Islet precursor cell (in vitro differentiated cells): ENCODE measurements at regions not wholly inside any gene's neighbourhood (a gene's known extent, or its start where the extent isn't known, plus 50 kb on each side); places are given as distances from the start of the nearest gene placed in this dataset.

ENCODE experiments used
- DNase-seq: peaks from one replicate; pipeline ENCODE4 v3.0.0-alpha.2; 2018

DNA sequence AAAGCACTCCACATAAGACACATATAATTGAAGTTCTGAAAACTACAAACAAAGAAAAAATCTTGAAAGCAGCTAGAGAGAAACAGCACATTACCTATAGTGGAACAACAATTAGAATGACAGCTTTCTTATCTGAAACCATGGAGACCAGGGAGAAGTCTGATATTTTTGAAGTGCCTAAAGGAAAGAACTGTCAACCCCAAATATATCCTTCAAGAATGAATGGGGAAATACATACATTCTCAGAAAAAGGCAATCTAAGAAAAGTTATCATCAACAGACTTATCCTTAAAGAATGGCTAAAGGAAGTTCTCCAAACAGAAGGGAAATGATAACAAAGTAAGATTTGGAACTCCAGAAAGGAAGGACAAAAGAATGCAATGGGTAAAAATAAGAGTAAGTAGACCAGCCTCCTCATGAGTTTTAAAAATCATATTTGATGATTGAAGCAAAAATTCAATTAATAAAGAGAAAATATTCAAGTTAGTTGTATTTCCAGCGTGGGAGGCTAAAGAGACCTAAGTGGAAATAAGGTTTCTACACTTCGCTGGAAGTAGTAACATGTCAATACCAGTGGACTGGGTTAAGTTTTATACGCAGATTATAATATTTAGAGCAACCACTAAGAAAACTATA lies 170.8 kb upstream of the SAMSN1 start:
- DNase-seq: no peak

DNA sequence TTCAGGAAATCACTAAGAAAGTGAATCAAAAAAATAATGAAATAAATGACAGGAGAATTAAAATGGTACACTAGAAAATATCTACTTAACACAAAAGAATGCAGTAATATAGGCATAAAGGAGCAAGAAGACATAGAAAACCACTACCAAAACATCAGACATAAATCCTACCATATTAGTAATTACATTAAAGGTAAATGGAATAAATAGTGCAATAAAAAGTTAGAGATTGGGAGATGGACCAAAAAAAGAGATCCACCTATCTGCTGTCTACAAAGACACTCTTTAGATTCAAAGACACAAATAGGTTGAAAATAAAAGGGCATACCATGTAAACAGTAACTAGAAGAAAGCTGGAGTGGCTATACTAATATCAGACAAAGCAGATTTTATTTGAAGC lies 167.0 kb upstream of the SAMSN1 start:
- no peak for DNase-seq

DNA sequence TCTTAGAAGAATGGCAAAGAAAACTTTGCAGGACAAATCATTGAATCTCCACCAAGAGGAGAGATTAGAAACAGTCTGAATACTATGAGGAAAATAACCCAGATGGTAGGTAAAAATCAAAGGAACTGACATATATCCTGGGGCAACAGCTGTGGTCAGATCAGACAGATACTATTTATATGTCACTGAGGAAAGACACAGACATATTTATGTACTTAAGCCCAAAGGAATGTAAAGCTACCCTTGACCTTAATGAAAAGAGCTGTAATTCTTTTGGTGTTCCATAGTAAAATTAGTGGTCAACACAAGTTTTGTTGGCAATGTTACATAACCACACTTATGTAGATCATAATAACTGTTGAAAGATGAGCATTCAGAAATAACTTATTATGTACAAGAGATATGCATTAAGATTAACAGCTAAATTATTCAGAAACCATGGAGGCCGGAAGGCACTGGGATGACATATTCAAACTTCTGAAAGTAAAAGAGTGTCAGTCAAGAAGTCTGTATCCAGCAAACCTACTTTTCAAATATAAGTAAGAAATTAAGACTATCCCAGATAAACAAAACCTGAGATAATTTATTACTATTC lies 166.1 kb upstream of the SAMSN1 start:
- DNase-seq: no peak

DNA sequence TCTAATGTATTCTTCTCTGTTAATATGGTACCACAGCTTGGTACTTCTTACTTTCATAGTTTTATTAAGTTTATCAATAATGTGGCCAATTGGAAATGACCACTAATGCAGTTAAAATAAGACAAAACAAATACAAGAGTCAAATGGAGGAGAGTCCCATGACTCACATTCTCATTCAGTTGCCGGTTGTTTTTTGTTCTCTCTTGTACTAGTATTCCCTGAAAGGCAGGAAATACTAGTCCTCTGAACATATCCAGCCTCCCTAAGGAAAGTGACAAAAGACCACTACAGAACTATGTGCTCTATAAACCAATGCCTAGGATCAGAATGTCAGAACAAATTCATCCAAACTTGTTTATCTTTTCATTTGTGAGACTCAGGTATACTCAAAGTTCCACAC lies 165.2 kb upstream of the SAMSN1 start:
- no peak for DNase-seq

DNA sequence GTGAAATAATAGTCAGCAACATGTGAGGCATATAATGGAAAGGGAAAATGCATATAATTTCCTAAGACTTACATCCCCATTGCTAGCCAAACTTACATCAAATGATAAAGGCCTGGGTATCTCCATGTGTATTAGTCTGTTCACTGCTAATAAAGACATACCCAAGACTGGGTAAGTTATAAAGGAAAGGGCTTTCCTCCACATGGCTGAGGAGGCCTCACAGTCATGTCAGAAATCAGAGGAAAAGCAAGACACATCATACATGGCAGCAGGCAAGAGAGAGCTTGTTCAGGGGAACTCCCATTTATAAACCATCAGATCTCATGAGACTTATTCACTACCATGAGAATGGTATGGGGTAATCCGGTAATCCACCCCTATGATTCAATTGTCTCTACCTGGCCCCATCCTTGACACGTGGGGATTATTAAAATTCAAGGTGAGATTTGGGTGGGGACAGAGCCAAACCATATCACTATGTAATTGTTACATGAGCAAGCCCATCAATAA lies 161.5 kb upstream of the SAMSN1 start:
- no peak for DNase-seq

DNA sequence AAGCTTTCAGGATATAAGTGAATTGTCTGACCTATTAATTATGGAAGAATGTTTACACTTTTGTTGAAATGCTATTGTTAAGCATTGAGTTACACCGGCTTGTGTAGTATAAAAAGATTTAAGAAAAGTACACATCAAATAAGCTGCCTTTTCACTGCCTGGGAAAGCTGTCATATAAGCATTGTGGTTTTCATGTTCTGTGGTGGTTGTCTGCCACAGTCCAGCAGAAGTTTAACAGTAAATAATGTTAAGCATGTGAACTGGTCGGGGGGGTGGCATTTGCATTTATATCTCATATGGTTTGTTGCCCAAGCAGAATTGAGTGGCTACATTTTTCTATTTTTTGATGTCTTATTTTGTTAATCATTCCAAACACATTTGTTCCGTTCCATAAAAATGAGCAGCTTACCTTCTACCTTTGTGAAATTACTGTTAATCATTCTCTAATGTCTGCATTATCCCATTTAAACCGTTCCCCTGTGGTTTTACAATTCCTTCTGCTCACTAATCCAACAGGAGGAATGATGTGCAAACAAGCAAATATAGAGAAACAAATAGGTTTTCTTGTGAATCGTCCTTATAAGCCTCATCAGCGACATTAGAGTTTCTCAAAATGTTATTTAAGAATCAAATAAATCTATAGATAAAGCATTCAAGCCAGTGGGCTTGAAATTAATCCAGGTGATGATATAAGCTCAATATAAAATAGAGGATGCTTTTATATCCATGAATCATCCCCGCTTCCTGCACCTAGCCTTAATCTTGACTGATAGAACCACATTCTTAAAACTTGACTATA lies 160.8 kb upstream of the SAMSN1 start:
- no peak for DNase-seq

DNA sequence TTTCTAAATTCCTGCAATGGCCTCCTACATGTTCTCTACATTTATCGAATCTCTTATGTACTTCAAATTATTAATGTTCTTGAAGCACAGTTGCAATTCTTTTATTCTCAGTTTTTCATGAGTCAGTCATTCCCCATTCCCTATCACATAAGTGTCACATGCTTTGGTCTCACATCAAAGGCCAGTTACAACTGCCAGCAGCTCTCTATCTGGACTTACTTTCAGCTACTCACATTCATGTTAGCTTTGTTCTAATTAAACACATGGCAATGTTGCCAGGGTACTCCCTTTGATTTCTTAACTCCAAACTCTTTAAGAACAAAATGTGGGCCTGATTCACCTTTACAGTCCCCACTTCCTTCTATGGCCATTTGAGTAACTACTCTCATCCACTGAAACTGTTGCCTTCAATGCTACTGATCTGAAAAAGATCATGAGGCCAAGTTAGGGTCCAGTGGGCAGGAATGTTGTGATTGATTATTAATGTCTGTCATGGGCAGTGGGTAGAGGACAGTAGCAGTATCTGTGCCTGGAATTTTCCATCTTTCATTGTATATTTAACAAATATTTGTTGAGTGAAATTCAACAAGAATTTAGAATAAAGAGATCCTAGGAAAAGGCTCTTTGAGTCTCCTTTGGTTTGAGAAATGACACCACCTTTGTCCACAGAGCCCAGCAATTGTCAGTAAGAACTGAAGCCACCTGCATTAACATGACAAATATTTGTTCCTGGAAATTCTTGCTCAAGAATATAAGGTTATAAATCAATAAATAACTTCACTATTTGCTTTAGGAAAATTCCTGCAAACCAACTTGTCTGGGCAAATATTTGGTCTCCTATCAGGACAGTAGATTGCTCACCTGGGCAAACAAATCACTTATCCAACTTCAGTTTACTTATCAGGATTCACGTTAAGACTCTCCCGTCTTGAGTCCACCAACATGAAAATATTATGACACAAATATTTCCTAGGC lies 153.6 kb upstream of the SAMSN1 start:
- DNase-seq: no peak

DNA sequence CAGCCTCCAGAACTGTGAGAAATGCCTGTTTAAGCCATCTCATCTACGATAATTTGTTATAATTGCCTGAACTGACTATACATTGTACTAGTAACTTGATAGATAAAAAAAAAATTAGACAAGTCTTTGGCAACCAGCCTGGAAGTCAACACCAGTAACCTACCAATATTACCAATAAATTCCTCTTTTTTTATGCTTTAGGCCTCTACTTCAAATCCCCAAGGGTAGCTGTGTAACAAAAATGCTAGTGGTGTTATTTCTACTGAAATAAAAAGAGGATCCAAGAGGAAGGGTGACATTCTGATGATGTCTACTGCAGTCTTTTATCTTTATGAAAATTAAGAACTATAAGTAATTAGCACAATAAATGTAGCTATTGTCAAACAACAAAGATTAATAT lies 151.7 kb upstream of the SAMSN1 start:
- no peak for DNase-seq

DNA sequence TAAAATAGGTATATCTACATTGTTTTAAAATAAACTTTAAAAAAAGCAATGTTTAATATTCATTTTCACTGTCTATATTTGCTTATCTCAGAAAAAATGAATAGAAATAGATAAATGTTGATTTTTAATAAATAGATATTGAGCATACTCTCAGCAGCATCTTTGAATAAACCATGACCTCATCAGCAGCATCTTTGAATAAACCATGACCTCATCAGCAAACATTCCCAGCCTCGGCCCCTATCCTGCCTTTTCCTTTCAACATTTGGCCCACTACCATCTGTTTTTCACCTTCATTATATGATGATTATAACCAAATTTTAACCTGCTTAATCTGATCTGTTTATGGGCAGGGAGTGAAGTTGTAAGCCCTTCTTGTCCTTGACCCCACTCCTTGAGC lies 148.7 kb upstream of the SAMSN1 start:
- no peak for DNase-seq

DNA sequence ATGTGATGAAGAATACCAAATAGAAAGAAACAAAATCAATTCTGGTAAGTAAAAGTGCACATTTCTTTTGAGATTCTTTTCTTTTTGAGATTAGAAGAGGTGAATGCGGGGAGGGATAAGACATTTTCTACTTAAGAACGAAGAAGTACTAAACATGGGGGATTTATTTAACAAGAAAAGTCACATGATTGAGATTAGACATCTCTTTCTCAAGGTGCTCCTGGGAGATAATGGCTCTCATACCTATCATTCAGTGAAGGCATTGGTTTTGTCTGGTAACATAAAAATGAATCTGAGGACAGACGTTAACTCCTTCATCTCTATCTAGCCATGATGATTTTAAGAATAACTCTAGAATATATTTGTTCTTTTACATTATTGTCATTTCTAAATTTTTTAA lies 147.9 kb upstream of the SAMSN1 start:
- DNase-seq: no peak

DNA sequence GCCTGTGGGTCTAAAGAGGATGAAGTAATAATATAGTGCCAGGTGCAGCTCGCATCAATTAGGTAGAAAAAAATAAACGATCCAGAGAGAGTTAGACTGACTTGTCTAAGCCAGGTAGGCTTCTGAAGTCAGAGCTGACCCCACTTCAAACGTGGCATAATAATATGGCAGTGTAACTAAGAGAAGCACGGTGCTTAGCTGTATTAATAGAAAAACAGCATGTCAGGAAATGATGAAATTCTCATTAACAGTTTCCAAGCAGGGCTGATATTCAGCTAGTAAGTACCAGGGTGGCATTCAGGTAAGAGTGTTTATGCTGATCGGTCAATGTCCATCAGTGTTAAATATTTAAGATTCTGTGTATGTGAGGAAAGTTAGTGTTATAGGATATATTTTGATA lies 145.8 kb upstream of the SAMSN1 start:
- DNase-seq: no peak

DNA sequence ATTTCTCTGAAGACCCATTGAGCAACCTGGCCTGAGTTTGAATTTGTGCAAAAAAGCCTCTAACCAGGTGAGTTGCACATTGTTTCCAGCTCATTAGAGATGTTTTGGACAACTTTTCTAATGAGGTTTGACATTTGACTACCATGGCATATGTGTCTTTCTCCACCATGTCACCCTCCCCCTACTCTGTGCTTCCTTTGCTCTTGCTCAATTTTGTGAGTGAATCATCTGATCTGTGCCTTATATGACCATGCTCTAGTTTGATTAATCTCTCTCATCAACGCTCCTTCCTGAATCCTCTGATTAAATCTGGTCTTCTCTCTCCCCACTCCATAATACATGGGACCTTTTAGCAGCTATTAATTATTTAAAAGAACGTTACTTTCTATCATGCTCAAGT lies 144.8 kb upstream of the SAMSN1 start:
- DNase-seq: no peak

DNA sequence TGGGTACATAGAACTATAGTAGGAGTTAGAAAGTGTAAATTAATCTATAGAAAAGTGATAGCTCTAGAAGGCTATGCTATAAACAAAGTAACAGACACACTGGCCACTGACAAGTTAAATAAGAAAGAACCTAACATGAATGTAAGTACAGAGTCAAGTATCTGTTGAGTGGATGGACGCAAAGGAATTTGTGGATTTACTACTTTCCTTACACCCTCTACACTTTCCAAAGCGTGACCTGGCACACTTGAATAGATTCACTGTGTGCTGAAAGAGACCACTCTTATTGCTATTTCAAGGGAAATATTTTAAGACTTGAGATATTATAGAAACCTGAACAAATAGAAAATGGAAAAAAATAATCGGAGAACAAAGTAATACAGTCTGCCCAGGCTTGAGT lies 142.8 kb upstream of the SAMSN1 start:
- DNase-seq: no peak

DNA sequence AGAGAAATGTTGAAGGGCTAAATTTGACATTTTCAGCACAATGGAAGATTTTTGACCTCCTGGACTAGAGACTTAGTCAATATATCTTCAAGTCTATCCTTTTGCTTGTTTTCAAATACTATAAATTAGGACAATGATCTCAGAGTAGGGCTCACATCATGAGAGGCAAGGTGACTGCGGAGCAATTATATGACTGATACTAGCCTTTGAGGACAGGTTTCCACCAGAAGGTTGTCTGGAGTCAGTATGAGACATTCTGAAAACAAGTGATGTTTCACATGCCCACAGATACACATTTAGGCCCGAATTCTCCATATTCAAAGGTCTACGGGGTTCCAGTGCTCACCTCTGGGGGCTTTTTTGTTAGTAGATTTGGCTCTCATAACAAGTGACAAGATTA lies 142.3 kb upstream of the SAMSN1 start:
- DNase-seq: no peak

DNA sequence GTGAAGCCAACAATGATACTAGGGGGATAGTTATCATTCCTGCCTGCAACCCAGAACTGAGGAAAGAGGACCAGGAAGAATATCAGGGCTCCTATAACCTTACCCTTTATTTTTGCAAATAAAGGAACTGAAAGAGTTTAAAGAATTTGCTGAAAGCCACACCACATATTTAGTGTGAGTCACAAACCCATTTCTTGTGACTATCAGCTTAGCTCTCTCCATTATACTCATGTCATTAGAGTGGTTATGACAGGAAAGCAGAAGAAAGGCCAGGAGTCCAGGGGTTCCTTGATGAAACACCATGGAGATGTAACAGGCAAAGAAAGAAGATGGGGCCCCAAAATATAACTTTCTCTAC lies 141.1 kb upstream of the SAMSN1 start:
- DNase-seq: no peak

DNA sequence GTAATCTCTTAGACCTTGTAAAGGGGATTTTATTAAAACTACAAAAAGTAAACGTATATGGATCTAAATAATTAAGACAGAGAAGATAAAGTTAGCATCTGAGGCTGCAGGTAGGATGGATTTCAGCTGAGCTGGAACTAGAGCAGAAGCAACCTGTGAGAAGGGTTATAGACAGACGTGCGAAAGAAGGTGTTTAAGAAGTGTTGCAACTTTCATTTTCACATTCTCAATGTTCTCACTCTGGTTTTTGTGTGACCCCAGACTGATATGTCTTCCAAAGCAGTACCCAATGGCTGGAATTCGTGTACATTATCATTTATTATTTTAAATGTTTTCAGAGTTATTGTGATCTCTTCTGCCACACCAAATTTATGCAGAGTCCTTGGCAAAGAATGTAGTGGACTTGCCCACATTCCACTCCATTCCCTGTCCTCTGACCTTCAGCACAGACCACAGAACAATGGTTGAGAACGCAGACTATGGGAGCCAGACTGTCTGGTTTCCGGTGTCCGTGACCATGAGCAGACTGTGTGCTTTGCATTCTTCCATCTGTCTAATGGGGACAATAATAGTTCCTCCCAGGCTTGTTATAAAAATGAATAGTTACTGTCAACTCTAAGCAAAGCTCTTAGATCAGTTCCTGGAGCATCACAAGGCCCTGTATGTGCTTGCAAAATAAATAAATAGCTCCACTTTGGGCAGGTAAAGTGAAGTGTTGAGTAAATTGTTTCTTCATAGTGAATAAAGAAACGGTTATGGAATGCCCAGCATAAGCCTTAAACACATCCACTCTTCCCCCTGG lies 140.6 kb upstream of the SAMSN1 start:
- DNase-seq: peak; percentile 55

DNA sequence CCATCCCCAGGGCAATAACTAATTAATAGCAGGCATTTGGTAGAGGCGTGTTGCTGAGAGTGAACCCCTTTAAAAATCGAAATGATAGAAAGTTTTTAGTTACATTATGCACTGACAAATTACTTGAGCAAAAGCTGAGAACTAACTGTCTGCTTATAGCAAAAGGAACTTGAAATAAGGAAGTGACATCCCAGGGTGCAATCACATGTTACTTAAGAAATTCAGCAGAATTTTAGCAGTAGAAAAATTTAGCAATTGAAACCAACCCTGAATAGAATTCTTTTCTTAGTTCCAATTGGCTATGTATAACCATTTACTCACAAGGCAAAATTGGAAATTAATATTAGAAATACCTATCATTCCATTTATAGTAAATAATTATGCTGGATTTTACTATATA lies 139.5 kb upstream of the SAMSN1 start:
- no peak for DNase-seq

DNA sequence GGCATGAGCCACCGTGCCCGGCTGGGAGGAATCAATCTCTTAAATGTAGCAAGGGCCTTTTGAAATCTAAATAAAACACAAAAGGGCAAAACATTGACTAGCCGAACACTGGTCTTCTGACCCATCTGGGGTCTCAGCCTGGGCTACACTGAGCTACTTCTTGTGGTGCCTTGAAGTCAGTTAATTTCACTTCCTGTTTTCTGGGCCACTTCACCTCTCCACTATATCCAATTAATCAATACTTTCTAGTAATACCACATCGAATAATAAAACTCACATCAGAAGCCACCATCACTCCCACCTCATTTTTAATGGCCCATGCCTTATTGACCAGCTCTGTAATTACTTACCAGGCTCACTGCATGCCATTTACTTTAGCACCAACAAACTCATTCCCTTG lies 138.0 kb upstream of the SAMSN1 start:
- no peak for DNase-seq

DNA sequence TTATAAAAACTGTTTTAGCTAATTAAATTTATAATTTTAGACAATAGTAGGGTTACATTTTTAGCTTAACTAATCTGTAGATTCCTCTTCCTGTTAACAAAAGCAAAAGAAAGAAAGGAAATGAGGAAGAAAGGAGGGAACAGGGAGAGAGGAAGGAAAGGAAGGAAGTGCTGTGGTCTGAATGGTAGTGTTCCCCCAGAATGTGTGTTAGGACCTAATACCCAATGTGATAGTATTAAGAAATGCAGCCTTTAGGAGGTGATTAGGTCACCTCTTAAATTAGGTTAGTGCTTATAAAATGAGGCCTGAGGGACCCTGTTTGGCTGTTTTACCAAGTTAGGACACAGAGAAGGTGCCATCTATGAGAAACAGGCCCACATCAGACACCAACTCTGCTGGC lies 136.9 kb upstream of the SAMSN1 start:
- no peak for DNase-seq

DNA sequence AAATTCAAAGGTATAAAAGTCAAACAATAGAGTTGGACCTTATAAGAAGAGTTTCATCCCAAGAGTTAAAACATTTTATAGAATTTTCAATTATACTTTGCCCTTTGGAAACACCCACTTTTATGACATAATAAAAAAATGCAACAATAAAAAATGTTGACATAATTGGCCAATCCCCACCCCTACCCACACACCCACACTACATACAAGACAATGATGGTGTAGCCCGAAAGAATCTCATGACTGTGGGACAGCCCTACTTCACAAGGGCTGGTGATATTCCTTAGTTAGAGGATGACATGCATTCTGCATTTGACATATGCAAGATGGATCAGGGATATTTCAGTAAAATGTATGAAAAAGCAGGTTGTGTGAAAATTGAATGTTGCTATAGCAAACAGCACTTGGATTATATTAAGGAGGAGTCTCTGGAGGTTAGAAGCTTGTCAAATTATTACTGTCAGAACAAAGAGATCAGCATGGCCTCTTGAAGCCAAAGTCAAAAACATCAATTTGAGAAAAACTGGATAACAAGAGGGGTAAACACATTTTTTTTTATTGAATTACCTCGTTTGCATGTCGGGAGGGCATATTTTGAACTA lies 133.0 kb upstream of the SAMSN1 start:
- no peak for DNase-seq

DNA sequence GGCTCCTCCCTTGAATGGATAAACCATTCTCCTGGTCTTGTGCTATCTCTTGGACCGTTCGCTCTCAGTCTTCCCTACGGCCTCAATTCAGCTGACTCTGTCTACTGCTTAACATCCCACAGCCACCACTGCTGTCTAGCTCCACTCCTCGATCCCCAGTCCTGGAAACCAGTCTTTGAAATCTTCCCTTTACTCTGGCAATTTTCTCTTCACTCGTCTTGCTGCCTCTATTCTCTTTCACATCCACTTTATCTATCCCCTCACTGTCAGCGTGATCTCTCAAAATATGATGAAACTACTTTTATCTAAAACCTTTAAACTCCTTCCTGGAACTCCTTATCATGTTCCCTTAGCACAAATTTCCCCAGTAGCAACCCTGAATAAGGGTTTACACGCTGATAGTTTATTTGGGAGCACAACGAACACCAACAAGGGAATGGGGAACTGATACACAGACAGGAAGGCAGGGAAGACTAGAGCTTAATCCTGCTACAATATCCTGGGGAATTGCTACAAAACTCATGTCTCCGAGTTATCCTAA lies 131.6 kb upstream of the SAMSN1 start:
- no peak for DNase-seq

DNA sequence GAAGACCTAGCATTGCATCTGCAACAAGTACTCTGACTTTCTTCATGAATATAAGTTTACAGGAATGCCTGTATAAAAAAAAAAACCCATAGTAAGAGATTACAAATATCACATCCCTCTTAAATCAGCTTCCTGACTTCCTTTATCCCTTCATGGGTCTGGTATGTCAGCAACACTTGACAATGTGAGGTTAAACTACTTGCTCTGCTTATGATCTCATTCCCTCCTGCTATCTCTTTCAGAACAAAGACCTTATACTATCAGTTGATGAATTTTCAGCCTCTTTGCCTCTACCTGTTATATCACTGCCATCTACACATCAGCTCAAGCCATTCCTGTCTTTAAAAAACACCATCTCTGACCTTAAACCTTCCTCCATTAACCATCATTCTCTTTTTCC lies 130.9 kb upstream of the SAMSN1 start:
- DNase-seq: no peak
